Testis (tissue), 2 donors: ENCODE measurements at regions not wholly inside any gene's neighbourhood (a gene's known extent, or its start where the extent isn't known, plus 50 kb on each side); places are given as distances from the start of the nearest gene placed in this dataset.

Source experiments
- POLR2A ChIP-seq: fragments of 450-650 bp; IDR thresholded peaks from one replicate; pipeline ENCODE4 v1.6.1; 2017; ENCODE audit warnings: antibody characterized with exemption, mild to moderate bottlenecking, moderate library complexity
- TF ChIP-seq, protein P1 (sequence below), 3 experiments: fragments of 450-650 bp in 2 of 3; fragments of 200-600 bp in 1 of 3; sonication (generic) in 1 of 3; IDR thresholded peaks; one replicate each; pipeline ENCODE4 v1.5.1; 2016 to 2019; ENCODE audit warnings: antibody characterized with exemption in 3 of 3, mild to moderate bottlenecking in 2 of 3, moderate library complexity in 1 of 3

DNA sequence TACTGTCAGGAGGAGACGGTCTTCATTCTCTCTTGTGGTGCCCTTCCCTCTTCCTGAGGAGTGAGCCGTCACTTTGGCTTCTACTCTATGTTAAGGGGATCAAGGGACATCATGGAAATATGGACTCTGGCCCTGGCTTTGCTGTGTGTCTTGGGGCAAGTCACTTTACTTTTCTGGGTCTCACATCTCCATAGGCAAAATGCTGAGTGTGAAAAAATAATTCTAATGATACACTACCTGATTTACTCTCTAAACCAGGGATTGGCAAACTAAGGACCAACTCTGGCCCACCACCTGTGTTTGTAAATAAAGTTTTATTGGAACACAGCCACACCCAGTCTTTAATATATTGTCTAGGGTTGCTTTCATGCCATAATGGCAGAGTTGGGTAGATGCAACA is 548.7 kb upstream of the CDH5 start:
- TF ChIP-seq, protein P1, sequence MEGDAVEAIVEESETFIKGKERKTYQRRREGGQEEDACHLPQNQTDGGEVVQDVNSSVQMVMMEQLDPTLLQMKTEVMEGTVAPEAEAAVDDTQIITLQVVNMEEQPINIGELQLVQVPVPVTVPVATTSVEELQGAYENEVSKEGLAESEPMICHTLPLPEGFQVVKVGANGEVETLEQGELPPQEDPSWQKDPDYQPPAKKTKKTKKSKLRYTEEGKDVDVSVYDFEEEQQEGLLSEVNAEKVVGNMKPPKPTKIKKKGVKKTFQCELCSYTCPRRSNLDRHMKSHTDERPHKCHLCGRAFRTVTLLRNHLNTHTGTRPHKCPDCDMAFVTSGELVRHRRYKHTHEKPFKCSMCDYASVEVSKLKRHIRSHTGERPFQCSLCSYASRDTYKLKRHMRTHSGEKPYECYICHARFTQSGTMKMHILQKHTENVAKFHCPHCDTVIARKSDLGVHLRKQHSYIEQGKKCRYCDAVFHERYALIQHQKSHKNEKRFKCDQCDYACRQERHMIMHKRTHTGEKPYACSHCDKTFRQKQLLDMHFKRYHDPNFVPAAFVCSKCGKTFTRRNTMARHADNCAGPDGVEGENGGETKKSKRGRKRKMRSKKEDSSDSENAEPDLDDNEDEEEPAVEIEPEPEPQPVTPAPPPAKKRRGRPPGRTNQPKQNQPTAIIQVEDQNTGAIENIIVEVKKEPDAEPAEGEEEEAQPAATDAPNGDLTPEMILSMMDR (IDR thresholded peaks at IDR 0.05) = no peak
- no peak for TF ChIP-seq POLR2A
